ENCODE measurements at regions not wholly inside any gene's neighbourhood (a gene's known extent, or its start where the extent isn't known, plus 50 kb on each side); places are given as distances from the start of the nearest gene placed in this dataset.

DNA sequence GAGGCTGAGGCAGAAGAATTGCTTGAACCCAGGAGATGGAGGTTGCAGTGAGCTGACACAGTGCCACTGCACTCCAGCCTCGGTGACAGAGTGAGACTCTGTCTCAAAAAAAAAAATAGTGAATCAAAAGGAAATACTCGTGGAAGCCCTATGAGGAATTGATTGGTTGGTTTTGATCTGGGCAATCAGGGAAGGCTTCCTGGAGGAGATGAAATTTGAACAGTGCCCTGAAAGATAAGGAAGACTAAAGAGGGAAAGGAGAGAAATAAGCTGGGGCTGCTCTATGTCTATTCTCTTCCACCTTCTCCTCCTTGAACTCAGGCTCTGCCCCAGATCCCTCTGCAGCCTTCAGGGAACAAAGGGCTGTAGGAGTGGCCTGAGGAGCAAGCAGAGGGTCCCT, 54.1 kb downstream of the IRF2BPL start:
- FAIRE-seq, result no peak

DNA sequence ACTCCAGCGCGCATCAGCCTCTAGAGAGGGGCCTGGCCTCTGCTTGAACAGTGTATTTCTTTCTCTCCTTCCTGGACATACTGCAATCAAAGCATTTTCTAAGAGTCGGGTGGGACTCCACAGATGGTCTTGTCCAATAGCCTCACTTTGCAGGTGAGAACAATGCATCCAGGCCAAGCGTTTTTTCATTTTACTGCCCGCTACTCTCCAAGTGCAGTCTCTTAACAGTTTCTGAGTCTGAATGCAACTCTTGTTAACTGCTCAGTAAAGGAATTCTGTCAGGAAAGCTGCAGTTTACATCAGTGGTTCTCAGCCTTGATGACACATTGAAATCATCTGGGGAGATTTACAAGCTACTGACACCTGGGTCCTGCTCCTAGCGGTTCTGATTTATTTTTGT, 57.0 kb downstream of the IRF2BPL start:
- FAIRE-seq, result no peak

DNA sequence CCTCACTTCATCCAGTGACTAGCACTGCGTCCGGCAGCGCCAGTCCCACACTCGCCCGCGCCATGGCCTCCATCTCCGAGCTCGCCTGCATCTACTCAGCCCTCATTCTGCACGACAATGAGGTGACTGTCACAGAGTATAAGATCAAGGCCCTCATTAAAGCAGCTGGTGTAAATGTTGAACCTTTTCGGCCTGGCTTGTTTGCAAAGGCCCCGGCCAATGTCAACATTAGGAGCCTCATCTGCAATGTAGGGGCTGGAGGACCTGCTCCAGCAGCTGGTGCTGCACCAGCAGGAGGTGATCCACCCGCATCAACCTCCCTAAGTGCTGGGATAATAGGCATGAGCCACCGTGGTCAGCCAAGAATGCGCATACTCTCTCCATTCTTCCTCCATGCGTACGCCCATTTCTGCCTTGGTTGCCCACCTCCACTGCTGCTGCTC, 59.9 kb downstream of the IRF2BPL start:
- FAIRE-seq, result no peak

DNA sequence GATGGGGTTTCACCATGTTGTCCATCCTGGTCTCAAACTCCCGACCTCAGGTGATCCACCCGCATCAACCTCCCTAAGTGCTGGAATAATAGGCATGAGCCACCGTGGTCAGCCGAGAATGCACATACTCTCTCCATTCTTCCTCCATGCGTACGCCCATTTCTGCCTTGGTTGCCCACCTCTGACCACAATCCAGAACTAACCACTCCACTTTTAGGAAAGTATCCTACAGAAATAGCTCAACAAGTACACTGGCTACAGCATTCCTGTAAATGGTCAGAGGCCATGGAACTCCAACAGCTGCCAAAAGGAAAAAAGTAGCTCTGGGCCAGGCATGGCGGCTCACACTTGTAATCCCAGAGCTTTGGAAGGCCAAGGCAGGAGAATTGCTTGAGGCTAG, 60.7 kb downstream of the IRF2BPL start:
- no peak for FAIRE-seq

DNA sequence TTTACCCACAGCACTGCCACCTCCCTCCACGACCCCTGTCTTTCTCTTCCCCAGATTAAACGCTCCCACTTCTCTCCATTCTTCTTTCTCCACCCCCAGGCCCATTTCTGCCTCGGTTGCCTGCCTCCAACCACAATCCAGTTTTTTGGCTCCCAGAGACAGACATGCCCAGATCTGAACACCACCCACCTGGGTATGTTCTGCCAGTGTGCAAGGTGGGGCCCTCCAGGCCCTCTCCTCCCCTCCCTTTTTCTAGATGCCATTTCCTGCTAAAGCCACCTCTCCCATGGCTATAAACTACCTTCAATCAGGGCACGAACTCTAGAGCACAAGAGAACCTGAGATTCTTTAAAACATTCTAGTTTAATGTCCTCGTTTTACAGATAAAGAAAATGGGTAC, 63.3 kb downstream of the IRF2BPL start:
- FAIRE-seq, result no peak

DNA sequence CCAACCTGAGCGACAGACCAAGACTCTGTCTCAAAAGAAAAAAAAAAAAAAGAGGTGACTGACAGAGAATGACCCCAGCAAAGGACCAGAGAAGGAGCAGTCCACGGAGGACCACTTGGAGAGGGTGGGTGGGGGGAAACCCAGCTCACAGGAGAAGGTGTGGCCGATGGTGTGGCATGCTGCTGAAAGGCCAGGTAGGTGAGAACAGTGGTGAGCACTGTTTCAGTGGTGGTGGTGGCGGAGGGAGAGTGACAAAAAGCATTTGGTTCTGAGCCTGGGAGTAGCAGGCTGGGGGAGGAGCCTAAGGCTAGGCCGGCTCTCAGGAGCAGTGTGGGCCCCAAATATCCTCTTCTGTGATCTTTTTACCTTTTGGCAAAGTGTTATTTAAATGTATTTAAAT, 63.8 kb downstream of the IRF2BPL start:
- no peak for FAIRE-seq

DNA sequence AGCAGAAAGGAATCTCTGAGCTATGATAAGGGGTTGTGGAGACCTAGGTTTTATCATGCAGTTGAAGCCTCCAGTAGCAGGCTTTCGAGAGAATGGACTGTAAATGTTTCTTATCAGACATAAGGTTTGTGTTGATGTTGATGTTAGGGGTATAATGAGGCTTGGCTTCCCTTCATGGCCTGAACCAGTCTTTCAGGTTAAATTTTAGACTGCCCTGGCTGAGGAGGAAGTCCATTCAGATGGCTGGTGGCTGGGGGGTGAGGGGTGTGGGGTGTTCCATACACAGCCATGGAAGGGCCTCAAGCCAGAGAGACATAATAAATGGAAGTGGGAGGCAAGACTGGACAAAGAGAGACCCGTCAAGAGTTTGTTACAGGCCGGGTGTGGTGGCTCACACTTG, 65.1 kb downstream of the IRF2BPL start:
- no peak for FAIRE-seq

DNA sequence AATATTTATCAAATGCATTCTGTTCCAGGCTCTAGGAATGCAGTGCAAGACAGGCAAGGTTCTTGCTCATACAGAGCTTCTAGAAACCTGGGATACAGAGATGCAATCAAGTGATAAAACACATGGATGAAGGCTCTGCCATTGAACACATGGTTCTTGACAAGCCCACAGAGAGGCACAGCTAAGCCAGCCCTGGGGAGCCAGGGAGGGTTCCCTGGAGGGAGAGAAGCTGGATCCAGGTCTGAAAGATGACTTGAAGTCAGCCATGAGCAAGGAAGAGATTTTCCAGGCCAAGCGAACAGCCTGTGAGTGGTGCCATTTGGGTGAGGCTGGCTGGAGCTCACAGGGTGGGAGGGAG, 66.2 kb downstream of the IRF2BPL start:
- FAIRE-seq, result no peak

DNA sequence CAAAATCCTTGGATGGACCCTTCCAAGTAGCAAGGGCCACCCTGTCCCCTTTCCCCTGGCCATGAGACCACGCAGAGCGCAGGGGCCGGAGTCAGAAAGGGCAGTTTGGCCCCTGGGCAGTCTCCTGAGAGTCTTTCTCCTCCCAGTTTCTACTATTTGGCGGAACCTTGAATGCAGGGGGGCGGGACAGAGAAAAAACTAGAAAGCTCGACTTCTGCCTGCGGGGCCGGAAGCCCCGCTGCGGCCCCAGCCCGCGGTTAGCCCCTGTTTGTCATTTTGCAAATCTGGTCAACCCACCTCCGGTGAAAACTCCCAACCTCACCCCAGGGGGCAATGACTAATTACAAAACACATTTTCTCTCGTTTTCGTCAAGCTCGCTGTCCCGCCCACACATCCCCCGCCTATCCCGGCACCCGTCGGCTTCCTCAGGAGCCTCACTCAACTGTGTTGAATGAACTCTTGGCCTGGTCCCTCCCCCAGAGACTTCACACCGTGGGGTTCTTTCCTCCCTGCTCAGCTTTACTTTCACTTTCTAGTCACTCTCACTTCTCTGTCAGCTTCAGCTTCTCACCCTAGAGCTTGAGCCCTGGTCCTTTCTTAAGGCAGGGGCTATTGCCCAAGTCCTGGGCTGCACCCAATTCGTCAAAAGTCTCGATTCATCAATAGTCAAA, 66.7 kb downstream of the IRF2BPL start:
- peak; percentile 59 for FAIRE-seq

DNA sequence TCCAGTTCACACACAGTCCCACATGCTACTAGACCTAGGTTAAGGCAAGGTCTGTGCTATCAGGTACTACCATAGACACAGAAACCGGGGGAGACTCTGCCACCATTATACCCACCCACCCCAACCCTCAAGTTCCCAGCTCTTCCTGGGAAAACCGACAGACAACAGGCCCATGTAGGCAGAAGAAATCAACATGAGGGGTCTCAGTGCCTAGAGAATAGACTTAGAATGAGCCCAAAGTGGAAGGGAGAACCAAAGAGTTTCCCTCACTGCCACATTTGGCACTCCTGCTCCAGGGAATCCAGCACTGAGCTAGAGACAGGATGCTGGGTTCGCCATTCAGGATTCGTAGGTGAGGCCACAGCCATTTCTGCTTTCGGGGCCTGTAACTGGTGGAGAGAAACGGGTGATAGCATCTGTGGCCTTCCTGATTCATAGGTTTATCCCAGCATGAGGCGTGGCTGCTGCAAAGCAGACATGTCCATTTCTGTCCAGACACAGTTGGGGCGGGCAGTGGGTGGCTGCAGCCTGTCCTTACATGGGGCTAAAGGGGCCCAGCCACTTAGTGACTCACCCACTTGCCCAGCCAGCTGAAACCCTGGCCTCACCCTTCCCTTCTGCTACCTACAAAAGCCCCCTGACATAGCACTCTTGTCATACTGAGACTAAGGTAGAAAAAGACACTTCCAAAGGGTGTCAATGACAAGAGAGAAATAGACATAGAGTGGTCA, 69.4 kb downstream of the IRF2BPL start:
- FAIRE-seq, result no peak

DNA sequence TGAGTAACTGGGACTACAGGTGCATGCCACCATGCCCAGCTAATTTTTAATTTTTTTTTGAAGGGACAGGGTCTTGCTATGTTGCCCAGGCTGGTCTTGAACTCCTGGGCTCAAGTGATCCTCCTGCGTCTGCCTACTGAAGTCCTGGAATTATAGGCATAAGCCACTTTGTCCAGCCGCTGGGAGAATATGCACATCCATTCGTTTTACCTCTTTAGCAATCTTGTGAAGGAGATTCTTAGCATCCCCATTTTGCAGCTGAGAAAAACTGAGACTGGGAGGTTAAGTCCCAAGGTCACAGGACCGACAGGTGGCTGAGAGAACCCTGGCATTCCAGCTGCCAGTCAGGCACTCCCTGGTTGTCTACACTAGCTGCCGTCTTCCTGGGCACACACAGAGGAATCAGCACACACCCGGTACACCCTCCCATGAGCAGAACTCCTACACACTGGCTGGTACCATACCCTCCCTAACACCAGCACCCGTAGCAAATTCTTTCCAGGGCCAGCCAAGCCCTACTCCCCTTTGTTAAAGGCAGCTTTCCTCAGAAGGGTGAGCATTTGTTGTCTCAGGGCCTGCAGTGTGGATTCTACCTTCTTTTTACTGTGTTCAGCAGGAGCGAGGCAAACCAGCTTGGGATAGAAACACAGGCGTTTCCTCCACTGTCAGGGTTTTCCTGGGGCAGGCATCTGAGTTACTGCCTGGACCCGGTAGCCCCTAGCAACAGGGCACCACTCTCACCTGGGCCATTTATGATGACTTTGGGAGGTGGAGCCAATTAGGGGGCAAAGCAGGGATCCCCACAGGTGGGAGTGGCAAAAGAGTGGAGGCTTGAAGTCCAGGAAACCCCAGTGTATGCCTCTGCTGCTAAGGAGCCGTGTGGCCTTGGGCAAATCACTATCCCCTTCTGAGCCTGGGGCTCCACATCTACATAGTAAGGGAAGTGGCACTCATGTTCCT, 70.2 kb downstream of the IRF2BPL start:
- no peak for FAIRE-seq

DNA sequence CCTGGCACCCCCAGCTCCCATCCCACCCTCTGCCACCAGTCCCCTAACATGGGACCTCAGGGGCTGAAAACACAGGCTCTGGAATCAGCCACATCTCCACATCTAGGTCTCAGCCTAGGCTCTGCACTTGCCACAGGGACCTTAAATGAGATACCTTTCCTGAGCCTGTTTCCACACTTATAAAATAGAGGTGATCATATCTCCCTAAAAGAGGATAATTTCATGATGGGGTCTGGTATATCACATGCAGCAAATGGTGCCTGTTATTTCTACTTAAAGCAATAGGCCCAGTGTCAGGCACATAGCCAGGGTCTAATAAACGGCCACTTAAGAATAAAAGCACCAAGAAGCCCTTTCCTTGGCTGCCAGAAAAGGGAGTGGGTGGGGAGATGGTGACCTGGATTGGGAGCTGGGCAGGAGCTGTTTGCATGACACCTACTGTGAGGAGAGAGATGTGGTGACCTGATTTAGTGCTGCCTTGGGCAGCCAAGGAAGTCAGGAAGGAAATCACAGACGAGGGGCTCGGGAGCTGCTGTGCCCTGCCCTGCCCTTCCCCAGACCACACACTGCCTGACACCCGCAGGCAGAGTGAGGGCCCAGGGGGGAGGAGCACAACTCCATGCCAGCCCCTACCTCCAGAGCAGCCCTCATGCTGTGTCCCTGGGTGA, 71.2 kb downstream of the IRF2BPL start:
- FAIRE-seq, result no peak

DNA sequence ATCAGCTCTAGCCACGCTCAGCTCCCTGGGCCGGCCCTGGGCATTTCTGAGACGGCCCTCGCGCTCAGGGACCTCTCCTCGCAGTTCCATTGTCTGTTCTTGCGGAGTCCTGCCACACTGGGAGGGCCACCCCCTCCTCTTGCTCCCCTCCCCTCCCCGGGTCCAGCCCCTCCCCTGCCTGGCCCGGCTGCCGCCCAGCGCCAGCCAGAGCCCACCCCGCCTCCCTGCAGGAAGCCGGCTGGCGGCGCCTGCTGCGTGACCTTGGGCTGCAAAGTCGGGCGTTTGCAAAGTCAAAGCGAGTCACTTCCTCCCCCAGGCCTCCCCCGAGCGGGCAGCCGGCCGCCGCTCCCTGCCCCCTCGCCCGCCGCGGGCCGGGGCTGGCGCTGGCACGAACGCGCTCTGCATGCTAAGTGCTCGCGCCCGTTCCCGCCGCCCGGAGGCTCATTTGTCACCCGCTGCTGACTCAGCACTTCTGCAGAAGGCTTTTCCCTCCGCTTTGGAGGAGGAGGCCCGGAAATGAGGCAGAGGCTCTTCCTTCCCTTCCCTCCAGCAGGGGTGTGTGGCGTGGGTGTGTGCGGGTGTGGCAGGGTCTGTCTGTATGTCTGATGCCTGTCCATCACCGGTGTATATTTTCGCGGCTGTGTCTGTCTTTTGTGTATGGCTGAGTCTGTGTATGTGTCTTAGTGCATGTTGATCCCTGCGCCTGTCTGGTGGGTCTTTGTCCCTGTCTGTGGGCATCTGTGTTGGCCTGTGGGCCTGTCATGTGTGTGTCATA, 72.0 kb downstream of the IRF2BPL start:
- no peak for FAIRE-seq

DNA sequence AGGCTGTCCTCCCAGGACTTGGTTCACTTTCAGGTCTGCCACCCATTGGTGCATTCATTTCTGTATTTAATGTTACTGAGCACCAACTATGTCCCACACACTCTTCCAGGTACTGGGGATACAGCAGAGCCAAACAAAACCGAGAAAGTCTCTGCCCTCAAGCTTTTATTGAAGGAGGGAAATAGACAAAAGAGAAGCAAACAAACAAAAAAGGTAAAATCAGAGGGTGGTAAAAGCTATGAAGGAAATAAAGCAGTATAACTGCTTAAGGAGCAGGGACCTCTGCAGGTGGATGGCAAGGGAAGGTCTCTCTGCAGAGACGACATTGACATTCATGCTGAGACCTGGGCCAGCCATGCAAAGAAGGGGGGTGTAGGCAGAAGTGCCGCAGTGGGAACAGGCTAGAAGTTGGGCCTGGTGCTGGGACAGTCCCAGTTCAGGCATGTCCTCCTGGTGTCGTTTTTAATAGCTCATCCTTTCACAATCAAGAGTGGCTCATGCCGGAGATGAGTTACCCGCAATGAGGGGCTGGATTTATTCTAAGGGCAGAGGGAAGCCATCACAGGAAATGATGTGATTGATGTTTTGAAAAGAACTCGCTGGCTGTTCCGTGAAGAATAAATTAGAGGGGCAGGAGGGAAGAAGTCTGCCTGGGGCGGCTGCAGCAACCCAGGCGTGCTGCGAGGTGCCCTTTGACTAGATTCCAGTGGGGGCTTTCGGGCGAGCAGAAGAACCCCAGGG, 72.8 kb downstream of the IRF2BPL start:
- no peak for FAIRE-seq

DNA sequence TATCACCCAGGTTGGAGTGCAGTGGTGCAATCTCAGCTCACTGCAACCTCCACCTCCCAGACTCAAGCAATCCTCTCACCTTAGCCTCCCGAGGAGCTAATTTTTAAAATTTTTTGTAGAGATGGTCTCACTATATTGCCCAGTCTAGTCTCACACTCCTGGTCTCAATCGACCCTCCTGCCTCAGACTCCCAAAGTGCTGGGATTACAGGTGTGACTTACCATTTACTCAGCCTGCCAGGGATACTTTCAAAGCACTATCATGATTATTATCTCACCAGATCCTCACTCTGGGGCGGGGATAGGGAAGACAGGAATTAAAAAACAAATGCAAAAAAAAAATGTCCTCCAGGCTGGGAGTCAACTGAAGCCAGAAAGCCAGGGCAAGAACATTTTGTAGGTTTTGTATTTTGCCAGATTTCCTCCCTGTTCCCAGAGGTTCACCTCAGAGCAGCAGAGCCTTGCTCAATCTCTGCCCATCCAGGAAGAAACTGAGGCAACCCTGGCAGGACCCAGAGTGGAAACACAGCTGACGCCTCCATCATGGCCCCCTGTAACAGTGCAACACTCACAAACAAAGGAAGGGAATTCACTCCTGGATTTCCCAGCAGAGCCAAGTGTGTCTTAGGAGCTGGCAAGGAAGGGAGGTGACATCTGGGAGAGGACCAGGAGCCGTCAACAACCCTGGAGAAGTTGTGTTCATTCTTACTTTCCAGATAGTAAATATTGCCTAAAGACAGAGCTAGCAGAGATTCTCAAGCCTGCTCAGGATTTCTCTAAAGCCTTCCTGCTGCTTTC, 73.9 kb downstream of the IRF2BPL start:
- FAIRE-seq, result no peak

DNA sequence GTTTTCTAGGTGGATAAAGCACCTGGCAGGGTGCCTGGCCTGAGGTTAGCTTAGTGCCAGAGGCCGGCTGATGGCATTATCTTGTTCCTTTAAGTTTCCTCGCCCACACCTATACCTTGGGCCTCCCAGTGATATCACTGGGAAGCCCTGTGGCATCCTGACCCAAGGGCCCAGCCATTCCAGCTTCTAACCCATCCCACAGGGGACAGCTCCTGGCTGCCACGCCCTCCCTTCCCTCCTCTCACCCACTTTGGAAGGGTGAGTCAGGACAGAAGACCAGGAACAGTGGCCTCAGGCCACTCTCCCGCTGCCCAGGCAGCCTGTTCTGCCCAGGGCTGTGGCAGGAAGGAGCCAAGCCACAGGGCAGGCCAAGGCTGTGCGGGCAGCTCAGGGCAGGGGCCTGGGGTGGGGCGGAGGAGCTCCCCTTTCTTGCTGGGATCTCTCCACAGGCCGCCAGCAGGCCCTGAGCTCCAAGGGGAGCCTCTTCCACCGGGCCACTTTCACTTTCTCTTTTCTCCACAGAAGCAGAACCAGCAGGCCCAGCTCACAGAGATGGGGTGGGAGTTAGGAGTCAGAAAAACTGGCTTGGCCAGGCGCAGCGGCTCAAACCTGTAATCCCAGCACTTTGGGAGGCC, 75.1 kb downstream of the IRF2BPL start:
- FAIRE-seq, result no peak

DNA sequence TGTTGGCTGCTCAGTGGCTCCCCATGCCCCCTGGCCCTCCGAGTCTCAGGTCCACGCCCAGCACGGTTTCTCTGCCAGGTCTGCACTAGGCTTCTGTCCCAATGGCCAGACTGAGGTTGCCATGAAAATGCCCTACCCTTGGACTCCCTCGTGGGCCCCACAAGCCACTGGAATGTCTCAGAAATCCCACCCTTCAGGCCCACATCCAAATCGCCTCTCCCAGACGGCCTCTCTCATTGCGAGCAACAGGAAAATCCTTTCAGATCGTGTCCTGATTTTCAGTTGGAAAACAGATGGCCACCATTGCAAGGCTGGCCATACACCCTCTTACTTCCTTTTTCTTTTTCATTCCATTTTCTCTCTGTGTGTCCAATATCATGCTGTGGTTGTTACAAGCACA, 77.3 kb downstream of the IRF2BPL start:
- FAIRE-seq, result no peak

DNA sequence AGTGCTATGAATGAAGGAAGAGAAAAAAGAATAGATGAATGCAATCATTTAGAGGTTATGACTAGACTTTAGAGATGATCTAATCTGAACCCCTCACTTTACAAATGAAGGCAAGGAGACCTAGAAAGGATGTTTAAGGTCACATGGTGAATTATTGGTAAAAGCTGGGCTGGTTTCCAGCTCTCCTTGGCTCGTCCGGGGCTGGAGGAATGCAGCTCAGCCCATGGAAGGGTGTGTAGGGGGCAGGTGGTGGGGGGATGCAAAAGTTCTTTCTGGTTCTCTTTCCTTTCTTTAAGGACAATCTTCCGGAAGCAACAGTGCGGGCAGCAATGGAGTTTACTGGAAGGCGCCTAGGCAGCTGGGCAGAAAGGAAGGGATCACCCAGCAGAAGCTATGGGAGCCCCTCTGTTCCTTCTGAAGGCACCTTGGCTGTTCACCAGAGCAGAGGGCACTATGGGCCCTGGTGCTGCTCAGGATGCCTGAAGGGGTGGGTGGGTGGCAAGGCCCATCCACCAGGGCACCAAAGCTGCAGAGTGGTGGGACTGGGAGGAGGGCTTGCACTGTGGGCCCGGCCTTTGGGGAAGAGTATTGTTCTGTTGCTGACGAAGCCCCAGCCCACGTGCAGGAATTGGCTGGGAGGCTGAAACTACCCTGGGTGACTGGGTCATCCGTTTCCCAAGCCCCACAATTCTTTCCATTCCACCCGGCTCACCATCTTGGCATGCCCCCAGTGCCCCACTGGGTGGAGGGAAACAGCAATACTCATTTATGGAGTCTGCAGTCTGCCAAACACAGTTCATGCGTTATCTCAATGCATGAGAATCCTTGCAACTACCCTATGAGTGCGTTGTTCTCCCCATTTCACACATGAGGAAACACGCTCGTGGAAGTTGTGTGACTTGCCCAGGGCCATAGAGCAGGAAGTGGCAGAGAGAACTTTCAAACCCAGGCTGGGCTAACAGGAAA, 78.2 kb downstream of the IRF2BPL start:
- FAIRE-seq, result no peak

DNA sequence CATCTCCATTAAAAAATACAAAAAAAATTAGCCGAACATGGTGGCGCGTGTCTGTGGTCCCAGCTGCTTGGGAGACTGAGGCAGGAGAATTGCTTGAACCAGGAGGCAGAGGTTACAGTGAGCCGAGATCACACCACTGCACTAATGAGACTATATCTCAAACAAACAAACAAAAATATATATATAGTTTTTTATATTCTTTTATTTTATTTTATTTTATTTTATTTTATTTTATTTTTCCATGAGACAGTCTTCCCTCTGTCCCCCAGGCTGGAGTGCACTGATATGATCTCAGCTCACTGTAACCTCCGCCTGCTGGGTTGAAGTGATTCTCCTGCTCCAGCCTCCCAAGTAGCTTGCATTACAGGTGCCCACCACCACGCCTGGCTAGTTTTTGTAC, 79.5 kb downstream of the IRF2BPL start:
- FAIRE-seq, result no peak

Data from A204.1 (cell line).